ENCODE measurements at regions not wholly inside any gene's neighbourhood (a gene's known extent, or its start where the extent isn't known, plus 50 kb on each side); places are given as distances from the start of the nearest gene placed in this dataset.
"Not testable (repeated sequence)": the region's sequence is repeated elsewhere in the genome, so short reads cannot be mapped to it uniquely, and the experiment has no call there.

DNA sequence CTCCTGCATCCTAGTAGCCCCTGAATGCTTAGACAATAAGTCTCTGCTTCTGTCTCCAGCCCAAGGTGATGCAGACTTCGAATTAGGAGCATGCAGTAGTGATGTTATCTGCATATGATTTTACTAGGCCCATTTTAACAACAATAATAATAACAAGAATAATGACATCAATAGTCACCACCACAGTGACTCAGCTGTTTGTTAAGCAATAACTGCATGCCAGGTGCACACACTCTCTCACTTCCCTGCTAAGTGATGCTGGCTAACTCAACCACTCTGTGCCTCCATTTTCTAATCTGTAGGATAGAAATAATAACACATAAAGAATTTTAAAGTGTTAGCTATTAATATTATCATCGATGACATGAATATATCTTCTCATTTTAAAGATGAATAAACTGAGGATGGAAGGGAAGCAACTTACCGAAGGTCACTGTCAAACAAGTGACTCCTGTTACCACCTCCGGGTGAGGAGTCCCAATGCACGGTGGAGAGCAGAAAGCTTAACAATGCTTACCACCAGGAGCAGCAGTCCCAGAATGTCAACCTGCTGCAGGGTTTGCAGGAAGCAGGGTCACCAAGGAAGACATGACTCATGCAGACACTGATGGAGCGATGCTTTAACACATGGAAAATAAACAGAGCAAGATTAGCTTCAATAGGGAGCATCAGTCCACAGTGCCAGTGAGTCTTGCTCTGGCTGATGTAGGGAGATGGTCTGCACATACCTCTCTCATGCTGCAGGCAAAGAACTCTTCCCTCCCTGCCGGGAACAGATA lies 290.2 kb downstream of the SPATA17 start:
- no peak for ATAC-seq

DNA sequence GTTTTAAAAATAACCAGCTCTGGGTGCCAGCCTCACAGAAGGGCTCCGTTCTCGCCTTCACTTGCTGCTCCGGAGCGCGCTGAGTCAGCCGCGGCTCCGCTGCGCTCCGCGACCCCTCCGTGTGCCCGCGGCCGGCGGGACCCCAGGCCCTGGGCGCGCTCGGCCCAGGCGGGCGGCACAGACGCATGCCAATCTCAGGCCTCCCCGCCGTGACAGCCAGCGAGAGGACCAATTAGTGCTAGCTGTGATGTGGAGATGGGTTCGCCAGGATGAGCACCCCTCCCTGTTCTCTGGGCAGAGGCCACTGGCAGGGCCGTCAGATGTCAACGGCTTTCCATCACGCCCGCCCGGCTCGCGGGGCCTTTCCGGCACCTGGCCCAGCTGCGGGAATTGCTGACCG lies 293.8 kb downstream of the SPATA17 start:
- ATAC-seq: no peak

DNA sequence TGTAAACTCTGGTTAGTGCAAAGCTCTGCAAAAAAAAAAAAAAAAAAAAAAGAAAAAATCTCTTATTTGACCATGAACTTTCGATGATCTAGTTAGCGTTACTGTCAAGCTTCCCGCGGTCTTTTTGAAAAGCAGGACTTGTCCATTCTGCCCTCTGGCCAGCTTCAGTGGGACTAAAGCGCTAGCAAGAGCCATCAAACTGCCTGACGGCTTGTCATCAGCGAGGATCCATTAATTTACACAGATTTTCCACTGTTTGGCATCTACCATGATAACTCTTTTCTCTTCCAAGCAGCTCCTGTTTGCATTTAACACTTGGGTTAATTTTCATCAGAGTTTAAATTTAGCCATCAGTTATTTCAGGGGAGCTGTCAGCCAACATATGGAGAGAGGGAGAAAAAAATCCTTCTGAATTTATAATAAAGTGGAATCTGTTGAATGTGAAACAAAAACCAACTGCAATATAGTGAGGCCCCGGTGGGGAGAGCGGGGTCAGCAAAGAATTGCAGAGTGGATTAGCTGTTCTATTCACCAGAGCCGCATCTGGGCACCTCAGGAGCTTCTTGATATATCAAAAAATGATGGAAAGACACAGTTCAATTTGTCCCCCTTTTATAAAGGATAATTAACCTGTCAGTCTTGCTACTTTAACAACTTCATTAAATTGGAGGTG lies 298.2 kb downstream of the SPATA17 start:
- no peak for ATAC-seq

DNA sequence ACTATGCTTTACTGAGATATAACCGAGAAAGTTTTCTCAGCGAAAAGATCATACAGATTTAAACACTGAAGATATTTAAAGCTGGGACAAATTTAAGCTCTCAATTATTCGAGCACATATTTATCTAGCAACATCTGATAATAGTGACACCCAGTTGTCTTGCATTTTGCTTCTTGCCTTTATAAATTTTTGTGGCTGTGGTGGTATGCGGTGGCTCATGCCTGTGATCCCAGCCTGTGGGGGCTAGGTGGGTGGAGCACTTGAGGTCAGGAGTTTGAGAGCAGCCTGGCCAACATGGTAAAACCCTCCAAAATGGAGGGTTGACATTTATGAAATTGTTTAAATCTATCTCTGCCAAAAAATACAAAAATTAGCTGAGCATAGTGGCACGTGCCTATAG lies 312.2 kb downstream of the SPATA17 start:
- no peak for ATAC-seq

DNA sequence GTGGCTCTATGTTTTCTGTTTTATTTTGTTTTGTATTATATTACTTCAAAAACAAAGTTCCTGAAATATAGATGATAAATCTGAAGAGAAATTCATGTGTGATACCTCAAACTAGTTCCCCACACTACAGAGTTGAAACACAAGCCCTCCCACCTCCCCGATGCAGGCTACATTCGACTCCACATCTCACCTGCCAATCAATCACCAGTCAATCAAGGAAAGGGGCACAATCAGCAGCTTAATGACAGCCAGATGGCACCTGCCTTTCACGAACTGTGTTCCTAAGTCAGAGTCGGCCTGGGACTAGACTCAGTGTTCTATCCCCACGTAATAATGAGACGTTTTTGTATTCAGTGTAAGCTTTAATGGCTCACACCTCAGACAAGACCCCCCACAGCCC lies 313.4 kb downstream of the SPATA17 start:
- no peak for ATAC-seq

DNA sequence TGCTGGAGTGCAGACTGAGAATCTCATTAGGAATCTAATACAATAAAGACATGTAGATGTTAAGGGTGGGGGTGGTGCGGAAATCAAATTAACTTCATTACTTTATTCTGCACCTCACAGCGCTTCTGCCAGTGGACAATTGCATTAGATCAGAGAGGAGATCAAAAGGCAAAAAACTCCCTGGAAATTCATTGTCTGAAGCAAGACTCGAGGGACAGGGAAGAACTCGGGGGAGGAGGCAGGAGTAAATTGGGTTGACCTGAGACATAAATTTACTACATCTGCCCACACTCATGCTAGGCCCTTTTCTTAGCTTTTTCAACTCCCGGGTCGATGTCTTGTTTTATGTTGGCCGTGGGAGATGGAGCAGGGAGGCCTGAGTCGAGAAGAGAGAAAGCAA lies 315.4 kb downstream of the SPATA17 start:
- no peak for ATAC-seq

DNA sequence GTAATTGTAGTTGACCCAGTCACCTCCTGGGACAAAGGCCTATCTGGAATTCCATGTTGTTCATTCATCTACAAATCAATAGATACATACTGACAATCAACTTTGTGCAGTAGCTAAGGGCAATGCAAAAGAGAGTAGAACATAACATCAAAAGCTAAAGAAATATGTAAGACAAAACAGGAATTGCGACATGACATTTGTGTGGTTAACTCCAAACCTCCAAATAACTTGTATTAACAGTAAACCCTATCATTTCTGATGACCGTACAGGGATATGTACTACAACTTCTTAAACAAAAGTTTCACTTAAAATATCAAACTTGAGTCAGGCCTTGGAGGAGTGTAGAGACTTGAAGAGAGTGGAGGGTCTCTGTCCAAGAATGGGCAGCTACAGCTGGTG lies 317.6 kb downstream of the SPATA17 start:
- no peak for ATAC-seq

DNA sequence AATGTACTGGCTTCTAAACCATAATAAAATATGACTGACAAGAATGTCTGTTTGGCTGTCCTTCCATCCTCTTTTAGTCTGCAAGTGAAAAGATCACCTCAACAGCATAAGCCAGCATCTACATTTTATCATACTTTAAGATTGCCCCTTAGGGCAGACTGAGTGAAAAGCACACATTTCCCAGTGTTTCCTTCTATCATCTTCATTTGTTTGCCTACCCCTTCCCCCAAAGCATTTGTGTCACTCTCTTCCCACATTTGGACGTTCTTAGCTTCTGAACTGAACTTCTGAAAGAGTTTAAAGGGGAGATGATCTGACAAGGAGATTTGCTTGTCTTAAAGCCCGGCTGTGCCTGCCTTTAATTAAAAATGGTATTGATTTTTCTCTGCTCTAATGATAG lies 322.2 kb downstream of the SPATA17 start:
- ATAC-seq: no peak

DNA sequence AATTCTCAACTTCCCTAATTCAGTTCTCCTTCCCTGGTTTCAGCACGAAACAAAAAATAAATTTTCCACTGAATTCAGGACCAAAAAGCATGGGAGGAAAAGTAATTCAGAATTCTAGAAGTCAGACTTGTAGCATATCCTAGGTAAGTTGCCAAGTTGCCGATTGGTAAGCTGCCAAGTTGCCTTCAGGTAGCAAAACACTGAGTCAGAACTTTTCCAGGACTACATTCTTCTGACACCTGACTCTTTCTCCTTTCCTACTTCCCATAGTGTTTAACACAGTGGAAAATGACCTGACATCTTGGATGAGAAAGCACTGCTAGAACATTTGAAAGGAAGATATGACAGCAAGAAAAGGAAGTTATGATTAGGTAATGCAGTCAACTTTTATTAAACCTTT lies 322.8 kb downstream of the SPATA17 start:
- no peak for ATAC-seq

DNA sequence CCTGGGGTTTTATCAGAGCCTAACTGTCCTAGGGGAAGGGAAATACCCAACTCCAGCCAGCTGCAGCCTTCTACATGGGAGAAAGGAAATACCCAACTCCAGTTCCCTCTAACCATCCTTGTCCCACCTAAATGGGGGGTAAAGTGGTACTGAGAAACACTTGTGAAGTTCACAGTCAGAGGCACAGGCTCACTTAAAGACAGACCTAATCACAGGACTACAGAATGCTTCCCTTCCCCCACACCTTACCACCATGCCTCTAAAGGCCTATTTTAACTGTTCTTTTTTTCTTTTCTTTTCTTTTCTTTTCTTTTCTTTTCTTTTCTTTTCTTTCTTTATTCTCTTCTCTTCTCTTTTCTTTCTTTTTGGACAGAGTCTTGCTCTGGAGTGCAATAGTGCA lies 324.6 kb downstream of the SPATA17 start:
- no peak for ATAC-seq

DNA sequence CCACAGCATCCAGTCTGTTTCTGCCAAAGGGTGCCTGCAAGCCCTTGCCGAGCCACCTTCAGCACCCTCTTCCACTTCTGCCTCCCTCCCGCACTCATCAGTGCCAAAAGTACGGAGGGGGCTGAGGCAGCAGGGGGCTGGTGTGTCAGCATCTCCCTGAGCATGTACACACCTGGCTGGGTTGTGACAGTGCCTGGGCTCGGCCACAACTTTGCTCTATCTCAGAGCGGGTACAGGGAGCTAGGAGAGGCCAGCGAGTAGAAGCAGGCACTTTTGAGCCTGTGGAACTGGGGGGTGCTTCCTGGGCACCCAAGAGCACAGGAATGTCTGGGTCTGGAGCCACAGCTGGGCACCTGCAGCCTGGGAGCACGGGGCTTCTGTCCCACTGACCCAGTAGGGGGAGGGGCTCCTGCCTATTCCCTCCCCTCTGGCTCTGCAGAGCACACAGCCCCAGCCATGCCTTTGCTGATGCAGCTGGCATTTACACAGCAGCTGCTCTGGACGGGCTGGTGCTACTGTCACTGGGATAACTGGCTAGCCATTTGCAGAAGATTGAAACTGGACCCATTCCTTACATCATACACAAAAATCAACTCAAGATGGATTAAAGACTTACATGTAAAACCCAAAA lies 319.8 kb upstream of the RRP15 start:
- ATAC-seq: peak in 1 of 2 donors; percentile 13

DNA sequence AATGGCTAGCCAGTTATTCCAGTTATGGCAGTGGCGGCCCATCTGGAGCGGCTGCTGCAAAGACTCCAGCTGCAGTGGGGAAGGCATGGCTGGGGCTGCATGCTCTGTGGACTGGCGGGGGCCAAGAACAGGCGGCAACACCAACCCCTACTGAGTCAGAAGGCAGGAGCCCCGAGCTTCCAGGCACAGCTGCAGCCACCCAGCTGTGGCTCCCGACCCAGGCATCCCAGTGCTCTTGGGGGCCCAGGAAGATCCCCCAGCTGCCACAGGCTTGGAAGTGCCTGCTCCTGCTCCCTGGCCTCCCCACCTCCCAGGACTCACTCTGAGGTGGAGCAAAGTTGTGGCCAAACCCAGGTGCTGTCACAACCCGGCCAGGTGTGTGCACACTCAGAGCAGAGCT lies 317.0 kb upstream of the RRP15 start:
- no peak for ATAC-seq

DNA sequence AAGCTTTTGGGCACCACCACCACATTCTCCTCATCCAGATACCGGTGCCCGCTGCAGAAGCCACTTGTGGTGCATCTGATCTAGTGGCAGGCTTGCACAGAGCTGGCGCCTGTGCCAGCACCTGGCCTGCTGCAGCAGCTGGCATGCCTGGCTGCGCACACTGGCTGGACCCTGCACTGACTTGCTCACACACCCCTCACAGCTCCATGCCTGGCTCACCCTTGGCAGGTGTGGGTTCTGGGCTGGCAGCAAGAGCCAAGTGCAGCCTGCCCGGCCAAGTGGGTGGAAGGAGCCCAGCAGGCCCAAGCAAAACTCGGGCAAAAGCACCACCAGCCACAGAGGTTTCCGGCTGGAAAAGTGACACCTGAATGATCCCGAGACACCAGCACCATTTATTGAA lies 315.7 kb upstream of the RRP15 start:
- ATAC-seq: no peak

DNA sequence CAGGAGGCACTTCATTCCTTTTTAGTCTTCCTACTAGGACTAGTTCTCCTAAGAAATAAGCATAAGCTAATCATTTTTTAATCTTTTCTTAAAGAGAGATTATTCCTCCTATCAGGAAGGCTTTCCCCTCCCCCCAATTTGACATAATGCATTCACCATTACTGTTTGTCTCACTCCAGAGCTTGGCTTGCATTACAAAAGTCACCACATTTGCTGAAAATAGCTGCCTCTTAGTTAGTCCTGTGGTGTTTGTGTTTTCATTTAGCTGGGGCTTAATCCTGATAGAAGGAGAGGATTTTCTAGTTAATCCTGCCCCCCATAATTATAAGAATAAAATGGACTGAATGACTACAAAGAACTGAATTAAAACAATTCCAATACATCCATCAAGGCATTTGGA lies 307.1 kb upstream of the RRP15 start:
- no peak for ATAC-seq

DNA sequence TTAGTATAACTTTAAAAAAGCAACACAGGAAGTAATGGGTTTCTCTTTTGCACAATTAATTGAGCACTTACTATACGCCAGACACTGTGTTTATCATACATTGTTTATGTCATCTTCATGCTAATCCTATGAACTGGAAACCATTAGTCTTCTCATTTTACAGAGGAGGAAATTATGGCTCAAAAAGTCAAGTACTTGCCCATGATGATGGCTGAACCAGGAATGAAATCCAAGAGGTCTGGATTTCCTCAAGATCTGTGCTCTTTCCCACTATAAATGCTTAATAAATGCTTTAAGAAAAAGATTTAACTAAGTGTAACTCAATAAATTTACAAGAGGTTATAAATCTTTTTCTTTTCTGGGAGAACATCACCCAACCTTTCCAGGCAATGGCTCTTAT lies 303.7 kb upstream of the RRP15 start:
- ATAC-seq: no peak

DNA sequence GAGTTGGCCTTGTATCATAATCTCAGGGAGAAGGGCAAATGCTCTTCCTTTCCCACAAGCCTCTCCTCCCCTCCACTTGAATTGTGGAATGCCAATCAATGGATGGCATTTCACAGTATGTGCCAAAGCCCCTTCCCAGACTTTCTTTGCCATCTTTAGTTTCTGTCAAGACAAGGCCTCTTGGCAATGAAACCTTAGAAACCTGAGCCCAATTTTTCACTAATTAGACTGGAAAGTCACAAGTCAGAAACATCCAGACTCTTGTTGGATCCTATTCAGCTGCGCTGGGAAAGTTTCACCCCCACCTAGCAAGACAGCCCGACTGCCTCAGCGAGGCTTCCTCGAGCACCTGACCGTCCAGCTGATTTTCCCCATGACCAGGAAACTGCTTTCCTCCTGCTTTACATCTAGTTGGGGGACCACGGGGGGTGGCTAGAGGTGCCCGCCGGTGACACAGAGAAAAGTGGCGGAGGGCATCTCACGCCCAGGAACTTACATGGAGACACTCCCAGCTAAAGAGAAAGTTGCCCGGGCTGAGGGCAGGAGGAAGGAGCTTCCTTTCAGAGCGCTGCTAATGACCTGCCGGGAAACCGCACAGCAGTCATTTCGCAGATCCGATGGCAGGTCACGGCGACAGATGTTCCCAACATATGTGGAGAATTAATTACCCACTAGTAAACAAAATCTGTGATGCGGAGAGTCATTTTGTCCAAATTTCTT lies 302.6 kb upstream of the RRP15 start:
- no peak for ATAC-seq

DNA sequence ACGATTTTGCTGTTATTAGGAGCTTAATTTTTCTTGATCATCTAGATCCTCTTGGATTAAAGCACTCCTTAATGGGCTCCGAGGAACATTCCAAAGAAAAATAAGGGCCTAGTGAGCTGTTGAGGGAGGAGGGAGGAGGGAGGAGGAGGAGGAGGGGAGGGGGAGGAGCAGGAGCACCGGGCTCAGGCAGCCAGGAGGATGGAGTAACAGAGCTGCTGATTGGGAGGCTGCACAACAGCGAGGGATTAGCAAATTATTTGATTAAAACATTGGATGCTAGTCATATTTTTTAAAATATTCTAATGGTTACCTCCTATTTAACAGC lies 302.1 kb upstream of the RRP15 start:
- ATAC-seq: no peak

DNA sequence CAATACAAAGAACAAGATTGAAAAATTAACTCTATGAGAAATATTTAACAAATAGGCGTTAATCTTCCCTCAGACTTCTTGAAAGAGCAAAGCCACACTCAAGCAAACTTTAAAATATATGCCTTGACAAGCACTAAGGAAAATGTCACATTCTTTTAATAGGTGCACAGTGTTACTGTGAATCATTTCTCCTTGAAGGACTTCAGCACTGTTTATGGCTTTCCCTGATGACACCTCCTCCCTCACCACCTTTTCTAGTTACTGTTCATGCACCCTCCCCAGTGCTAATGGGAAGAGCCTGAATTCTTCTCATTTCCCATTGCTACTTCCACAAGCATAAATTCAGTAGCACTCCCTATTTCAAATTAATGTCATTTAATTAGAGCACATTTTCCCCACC lies 299.5 kb upstream of the RRP15 start:
- no peak for ATAC-seq

DNA sequence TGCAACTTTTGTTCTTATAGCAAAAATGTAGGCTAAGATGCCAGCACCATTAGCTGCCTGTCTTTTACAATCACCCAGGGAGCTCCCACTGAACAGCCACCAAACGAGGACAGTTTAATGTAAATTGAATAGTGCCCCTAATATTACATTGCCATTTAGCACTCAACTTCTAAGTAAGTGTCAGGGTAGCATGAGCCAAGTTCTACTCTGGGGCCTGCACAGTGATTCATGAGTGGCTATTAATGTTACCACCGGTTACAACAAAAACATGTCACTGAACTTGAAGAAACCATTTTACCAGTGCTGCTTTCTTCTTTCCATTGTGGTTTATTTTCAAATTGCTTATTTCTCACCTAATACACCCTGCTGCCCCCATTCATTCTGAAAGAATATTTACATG lies 295.6 kb upstream of the RRP15 start:
- no peak for ATAC-seq

DNA sequence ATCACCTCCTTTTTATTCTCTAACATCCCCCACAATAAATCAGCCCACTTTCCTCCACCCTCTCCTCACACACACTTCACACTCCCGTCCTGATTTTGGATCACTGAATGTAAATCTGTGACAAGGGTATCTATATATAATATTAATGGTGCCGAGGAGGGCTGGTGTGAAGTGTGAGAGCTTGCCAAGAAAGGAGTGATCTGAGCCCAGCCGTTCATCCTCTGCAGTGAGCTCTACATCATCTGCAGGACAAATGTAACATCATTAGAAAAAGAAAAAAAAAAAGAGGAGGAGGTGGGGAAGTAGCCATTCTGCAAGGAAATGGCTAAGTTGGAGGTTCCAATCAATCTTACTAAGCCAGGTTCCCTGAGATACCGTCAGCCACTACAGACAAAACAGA lies 291.7 kb upstream of the RRP15 start:
- no peak for ATAC-seq

DNA sequence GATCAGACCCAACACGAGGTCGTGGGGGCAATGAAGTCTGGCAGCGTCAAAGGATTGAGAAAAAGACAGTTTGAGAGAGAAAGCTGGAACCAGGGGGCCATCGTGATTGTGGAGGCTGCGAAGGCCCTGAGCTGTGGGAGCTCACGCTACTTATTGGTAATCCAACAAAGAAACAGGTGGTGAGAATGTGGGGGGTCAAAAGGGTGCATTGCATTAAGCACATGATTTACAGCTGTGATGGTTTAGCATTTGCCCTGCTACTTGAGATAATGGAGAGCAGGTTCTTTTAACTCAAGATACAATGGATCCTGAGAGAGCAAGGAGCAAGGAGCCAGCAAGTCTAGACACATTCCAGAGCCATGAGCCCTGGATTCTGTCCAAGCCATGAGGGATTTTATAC lies 276.8 kb upstream of the RRP15 start:
- not testable (repeated sequence) for ATAC-seq

DNA sequence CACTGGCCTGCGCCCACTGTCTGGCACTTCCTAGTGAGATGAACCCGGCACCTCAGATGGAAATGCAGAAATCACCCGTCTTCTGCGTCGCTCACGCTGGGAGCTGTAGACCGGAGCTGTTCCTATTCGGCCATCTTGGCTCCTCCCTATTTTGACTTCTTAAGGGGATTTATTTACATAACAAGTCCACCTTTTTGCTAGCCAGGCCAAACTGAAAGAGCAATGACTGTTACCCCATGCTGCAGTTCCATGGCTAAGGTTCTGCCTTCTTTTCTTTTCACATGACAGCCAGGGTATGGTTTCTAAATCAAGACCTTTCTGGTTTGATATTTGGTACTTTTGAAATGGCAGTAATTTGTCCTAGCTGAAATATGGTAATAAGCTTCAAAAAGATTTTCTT lies 270.0 kb upstream of the RRP15 start:
- ATAC-seq: not testable (repeated sequence)

DNA sequence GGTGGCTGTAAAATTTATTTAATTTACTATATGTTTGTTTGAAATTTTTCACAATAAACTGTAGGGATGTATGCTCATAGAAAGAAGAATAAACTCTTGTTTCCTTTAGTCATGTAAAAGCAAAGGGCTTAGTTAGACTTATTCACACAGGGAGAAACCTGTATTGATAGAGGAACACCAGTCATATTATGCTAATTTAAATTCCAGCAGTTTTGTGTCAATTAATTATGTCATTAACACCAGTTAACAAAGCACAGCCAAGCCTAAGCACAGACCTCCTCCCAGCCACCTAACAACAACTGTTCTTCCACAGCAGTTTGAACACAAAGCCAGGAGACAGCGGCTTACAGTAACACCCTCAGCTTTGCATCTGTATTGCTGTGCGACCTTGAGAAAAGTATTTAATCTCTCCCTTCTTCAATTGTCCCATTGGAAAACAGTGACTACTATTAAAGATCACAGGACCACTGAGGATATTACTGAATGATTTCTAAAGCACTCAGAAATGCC lies 260.8 kb upstream of the RRP15 start:
- no peak for ATAC-seq

DNA sequence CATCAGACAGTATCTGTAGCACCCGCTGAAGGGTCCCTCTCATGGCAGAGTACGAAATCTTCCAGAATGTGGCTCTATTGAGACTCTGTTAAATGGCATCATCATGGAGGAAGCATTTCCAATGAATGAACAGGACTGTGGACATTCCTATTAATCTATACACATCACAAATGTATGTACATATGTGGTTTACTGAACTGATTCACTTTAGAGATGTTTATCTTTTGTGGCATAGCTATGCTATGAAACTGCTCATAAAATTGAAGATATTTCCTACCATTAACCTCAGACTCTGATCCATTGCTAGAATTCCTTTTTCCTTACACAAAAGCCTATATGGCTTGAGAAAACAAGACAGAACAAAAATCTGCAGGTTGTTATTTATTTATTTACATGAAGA lies 259.6 kb upstream of the RRP15 start:
- ATAC-seq: no peak

Measured in activated CD4-positive, CD25-positive, alpha-beta regulatory T cell treated with anti-CD3 and anti-CD28 coated beads, Interleukin-2, amount 50 U/mL, for 24 hours (primary cell).